ENCODE measurements at regions not wholly inside any gene's neighbourhood (a gene's known extent, or its start where the extent isn't known, plus 50 kb on each side); places are given as distances from the start of the nearest gene placed in this dataset.
"Not testable (repeated sequence)": the region's sequence is repeated elsewhere in the genome, so short reads cannot be mapped to it uniquely, and the experiment has no call there.

- no peak for DNase-seq (ENCODE audit: low spot score)
Observed at GRCh38 chr6:19535351-19535750, 301.8 kb upstream of the ID4 start.

- no peak for DNase-seq (ENCODE audit: low spot score)
Observed at GRCh38 chr6:19536838-19537237, 300.3 kb upstream of the ID4 start.

GRCh38 chr6:19538096-19538495 lies 299.1 kb upstream of the ID4 start:
- no peak for DNase-seq (ENCODE audit: low spot score)

GRCh38 chr6:19547507-19547906 lies 289.7 kb upstream of the ID4 start:
- DNase-seq (ENCODE audit: low spot score): no peak

- DNase-seq (ENCODE audit: low spot score): no peak
Observed at GRCh38 chr6:19549109-19549508, 288.1 kb upstream of the ID4 start.

GRCh38 chr6:19550380-19550779 lies 286.8 kb upstream of the ID4 start:
- no peak for DNase-seq (ENCODE audit: low spot score)

- no peak for DNase-seq (ENCODE audit: low spot score)
Observed at GRCh38 chr6:19551611-19552010, 285.6 kb upstream of the ID4 start.

GRCh38 chr6:19552076-19552475 lies 285.1 kb upstream of the ID4 start:
- no peak for DNase-seq (ENCODE audit: low spot score)

GRCh38 chr6:19552588-19552987 lies 284.6 kb upstream of the ID4 start:
- DNase-seq (ENCODE audit: low spot score): no peak

- no peak for DNase-seq (ENCODE audit: low spot score)
Observed at GRCh38 chr6:19554356-19555225, 282.6 kb upstream of the ID4 start.

GRCh38 chr6:19557191-19557590 lies 280.0 kb upstream of the ID4 start:
- DNase-seq (ENCODE audit: low spot score): no peak

- no peak for DNase-seq (ENCODE audit: low spot score)
Observed at GRCh38 chr6:19558201-19558600, 279.0 kb upstream of the ID4 start.

GRCh38 chr6:19558934-19559333 lies 278.2 kb upstream of the ID4 start:
- DNase-seq (ENCODE audit: low spot score): no peak

- DNase-seq (ENCODE audit: low spot score): no peak
Observed at GRCh38 chr6:19562468-19562867, 274.7 kb upstream of the ID4 start.

GRCh38 chr6:19569563-19569962 lies 267.6 kb upstream of the ID4 start:
- no peak for DNase-seq (ENCODE audit: low spot score)

GRCh38 chr6:19571176-19571575 lies 266.0 kb upstream of the ID4 start:
- DNase-seq (ENCODE audit: low spot score): no peak

GRCh38 chr6:19578481-19578880 lies 258.7 kb upstream of the ID4 start:
- no peak for DNase-seq (ENCODE audit: low spot score)

GRCh38 chr6:19584207-19584606 lies 253.0 kb upstream of the ID4 start:
- DNase-seq (ENCODE audit: low spot score): not testable (repeated sequence)

GRCh38 chr6:19587238-19587942 lies 249.8 kb upstream of the ID4 start:
- DNase-seq (ENCODE audit: low spot score): no peak

- DNase-seq (ENCODE audit: low spot score): peak; percentile 6
Observed at GRCh38 chr6:19590501-19591131, 246.6 kb upstream of the ID4 start.

GRCh38 chr6:19597809-19598320 lies 239.3 kb upstream of the ID4 start:
- DNase-seq (ENCODE audit: low spot score): no peak

- peak; percentile 56 for DNase-seq (ENCODE audit: low spot score)
Observed at GRCh38 chr6:19599796-19600464, 237.2 kb upstream of the ID4 start.
